K562 (cell line): ENCODE measurements at regions not wholly inside any gene's neighbourhood (a gene's known extent, or its start where the extent isn't known, plus 50 kb on each side); places are given as distances from the start of the nearest gene placed in this dataset.

Experiments used
- GATA2 ChIP-seq: sonication (generic); formaldehyde crosslinking; IDR thresholded peaks from 2 replicates; pipeline ENCODE4 v1.4.0; 2020; ENCODE audit warnings: mild to moderate bottlenecking, missing genetic modification reagents
- NBN ChIP-seq: fragments of 450-650 bp; IDR thresholded peaks from 2 replicates; pipeline ENCODE4 v1.6.1; 2016; ENCODE audit warnings: low read depth, mild to moderate bottlenecking
- PURB ChIP-seq: sonication (generic); formaldehyde crosslinking; IDR thresholded peaks from 2 replicates; pipeline ENCODE4 v1.9.0; 2021; ENCODE audit warnings: low read depth, mild to moderate bottlenecking, missing genetic modification reagents
- RB1 ChIP-seq: fragments of 450-650 bp; IDR thresholded peaks from 2 replicates; pipeline ENCODE4 v1.6.1; 2017; ENCODE audit warnings: low read depth, mild to moderate bottlenecking

GRCh38 chr10:109695988-109696387 lies 227.3 kb downstream of the XPNPEP1 start:
- TF ChIP-seq PURB (CRISPR knock-in tag) (no peak), RB1 (no peak), GATA2 (no peak), NBN (no peak)
